Prostate gland (tissue), 2 donors: ENCODE measurements at regions not wholly inside any gene's neighbourhood (a gene's known extent, or its start where the extent isn't known, plus 50 kb on each side); places are given as distances from the start of the nearest gene placed in this dataset.

Source experiments
- DNase-seq: peaks from one replicate; pipeline ENCODE4 v3.0.0-alpha.2; 2019; ENCODE audit warnings: low spot score
- H3K27ac ChIP-seq, 2 donors: fragments of 200-600 bp; sonication (generic); 2 replicates each; pipeline ENCODE4 v1.5.1; 2017 to 2019
- H3K27me3 ChIP-seq: fragments of 200-600 bp; sonication (generic); replicated peaks from 2 replicates; pipeline ENCODE4 v1.5.1; 2019; ENCODE audit not compliant: insufficient read depth
- H3K36me3 ChIP-seq, 2 donors: fragments of 200-600 bp; sonication (generic); 1 replicate in 1 of 2; 2 replicates in 1 of 2; pipeline versions ENCODE4 v1.5.1 to v1.8.1; 2017 to 2019
- H3K4me1 ChIP-seq: fragments of 200-600 bp; sonication (generic); replicated peaks from 2 replicates; pipeline ENCODE4 v1.5.1; 2019
- H3K4me3 ChIP-seq, 2 donors: fragments of 200-600 bp; sonication (generic); 2 replicates each; pipeline ENCODE4 v1.5.1; 2017 to 2019
- H3K9me3 ChIP-seq: fragments of 200-600 bp; sonication (generic); 2 replicates; pipeline ENCODE4 v1.5.1; 2017
- POLR2A ChIP-seq: fragments of 450-650 bp; IDR thresholded peaks from one replicate; pipeline ENCODE4 v1.6.1; 2016; ENCODE audit warnings: antibody characterized with exemption, mild to moderate bottlenecking
- POLR2AphosphoS5 ChIP-seq: sonication (generic); formaldehyde crosslinking; IDR thresholded peaks from one replicate; pipeline ENCODE4 v1.6.1; 2017; ENCODE audit warnings: antibody characterized with exemption
- WGBS: methylation state at CpG from one replicate; pipeline ENCODE4 v1.1.5; 2018; 5-methylcytosine and 5-hydroxymethylcytosine counted together
- intact Hi-C: fragments of 100-400 bp; cut with DNase I; formaldehyde crosslinking; loops from one replicate; pipeline ENCODE4 v1.14.2; 2022
- TF ChIP-seq, protein P1 (sequence below), 4 experiments: fragments of 200-600 bp in 2 of 4; fragments of 450-650 bp in 2 of 4; sonication (generic) in 2 of 4; IDR thresholded peaks; 1 replicate in 3 of 4; 2 replicates in 1 of 4; pipeline ENCODE4 v1.5.1; 2016 to 2019; ENCODE audit warnings: antibody characterized with exemption in 4 of 4, mild to moderate bottlenecking in 2 of 4, moderate library complexity in 2 of 4

DNA sequence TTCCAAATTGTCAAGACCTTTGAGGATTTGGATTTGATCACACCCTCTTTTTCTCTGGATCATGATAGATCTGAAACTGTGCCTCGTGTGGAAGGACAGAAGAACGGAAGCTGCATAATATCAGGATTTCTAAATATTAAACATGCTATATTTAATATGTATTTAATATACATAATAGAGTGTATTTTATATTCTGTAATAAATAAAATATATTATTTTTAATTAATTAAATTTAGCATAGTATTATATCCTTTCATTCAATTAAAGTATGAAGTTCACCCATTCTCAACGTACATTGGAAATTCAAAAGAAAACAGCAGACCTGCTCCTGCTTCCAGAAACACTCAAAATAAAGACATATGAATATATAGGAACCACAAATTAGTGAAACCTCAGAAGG is 70.6 kb upstream of the GLIS3 start:
- TF ChIP-seq POLR2A (no peak), POLR2AphosphoS5 (no peak)
- TF ChIP-seq, protein P1, sequence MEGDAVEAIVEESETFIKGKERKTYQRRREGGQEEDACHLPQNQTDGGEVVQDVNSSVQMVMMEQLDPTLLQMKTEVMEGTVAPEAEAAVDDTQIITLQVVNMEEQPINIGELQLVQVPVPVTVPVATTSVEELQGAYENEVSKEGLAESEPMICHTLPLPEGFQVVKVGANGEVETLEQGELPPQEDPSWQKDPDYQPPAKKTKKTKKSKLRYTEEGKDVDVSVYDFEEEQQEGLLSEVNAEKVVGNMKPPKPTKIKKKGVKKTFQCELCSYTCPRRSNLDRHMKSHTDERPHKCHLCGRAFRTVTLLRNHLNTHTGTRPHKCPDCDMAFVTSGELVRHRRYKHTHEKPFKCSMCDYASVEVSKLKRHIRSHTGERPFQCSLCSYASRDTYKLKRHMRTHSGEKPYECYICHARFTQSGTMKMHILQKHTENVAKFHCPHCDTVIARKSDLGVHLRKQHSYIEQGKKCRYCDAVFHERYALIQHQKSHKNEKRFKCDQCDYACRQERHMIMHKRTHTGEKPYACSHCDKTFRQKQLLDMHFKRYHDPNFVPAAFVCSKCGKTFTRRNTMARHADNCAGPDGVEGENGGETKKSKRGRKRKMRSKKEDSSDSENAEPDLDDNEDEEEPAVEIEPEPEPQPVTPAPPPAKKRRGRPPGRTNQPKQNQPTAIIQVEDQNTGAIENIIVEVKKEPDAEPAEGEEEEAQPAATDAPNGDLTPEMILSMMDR (IDR thresholded peaks at IDR 0.05): no peak
- Histone ChIP-seq H3K36me3 (no peaks in the 10 kb centered on the region), H3K27ac (no peak overlapping the region), H3K9me3 (no peaks in the 10 kb centered on the region), H3K4me3 (no peak overlapping the region), H3K4me1 (no peaks in the 10 kb centered on the region), H3K27me3 (no peaks in the 10 kb centered on the region)
- DNase-seq: no peak
- intact Hi-C loops: loop anchor here (10.0 kb wide), 2 partner anchors 56 to 1516 kb away; no protein-coding TSS in a partner anchor
- WGBS: 93% methylated on average over 3 of the region's 3 CpGs

DNA sequence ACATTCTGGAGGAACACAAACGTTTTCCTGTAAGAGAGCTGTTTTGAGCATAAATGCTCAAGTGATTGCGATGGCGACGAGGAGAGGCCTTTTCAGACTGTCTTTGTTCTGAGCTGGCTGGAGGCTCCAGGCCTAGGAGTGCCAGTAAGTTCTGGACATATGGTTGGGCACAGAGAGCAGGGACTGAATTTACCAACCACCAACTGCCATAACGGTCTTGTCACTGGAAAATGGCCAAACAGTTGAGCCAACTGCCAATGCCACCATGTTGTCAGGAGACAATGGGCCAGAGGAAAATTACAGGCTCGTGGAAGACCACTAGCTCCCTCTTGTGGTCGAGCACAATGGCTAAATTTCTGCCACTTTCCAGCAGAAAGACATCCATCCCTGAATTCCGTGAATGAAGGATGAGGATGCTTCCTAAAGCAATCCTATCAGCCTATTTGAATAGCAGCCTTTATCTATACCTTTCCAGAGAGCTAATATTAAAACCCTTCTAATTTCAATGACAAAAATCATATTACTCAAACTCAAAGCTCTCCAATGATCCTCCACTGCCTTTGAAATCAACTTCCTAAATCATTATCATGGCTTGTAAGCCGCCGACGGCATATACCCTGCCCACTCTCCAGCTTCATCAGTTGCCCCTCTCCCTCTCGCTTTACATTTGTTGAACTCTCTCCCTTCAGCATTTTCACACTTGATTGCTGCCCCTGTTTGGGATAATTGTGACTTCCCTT is 66.9 kb upstream of the GLIS3 start:
- Histone ChIP-seq H3K4me3 (no peak overlapping the region), H3K27ac (no peak overlapping the region), H3K36me3 (no peaks in the 10 kb centered on the region), H3K4me1 (no peaks in the 10 kb centered on the region), H3K9me3 (no peaks in the 10 kb centered on the region), H3K27me3 (no peaks in the 10 kb centered on the region)
- intact Hi-C loops: loop anchor here (10.0 kb wide), 1 partner anchor 632 kb away; no protein-coding TSS in a partner anchor
- DNase-seq: no peak
- WGBS: 78% methylated on average over 12 of the region's 12 CpGs
- TF ChIP-seq POLR2A (no peak), POLR2AphosphoS5 (no peak)
- TF ChIP-seq, protein P1 (IDR thresholded peaks at IDR 0.05): peak in 3 of 4 experiments; percentile 54 to 59 (median 55)

DNA sequence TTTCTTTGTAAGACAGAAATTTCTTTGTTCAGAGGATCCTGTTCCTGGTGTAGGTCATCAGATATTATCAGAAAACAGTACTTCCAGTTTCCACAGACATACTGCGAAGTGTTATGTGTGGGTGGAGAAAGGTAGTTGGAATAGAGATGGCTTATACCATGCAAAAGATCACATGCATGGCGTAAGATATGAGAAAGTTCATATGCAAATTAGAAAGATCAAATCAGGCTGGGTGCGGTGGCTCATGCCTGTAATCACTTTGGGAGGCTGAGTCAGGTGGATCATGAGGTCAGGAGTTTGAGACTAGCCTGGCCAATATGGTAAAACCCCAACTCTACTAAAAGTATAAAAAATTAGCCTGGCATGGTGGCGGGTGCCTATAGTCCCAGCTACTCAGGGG is 65.2 kb upstream of the GLIS3 start:
- H3K27ac ChIP-seq: no peak overlapping the region
- DNase-seq: no peak
- WGBS: 81% methylated on average over 4 of the region's 4 CpGs
- TF ChIP-seq, protein P1 (IDR thresholded peaks at IDR 0.05): no peak
- TF ChIP-seq POLR2A (no peak), POLR2AphosphoS5 (no peak)
- no peaks in the 10 kb centered on the region for H3K4me1 ChIP-seq
- no peaks in the 10 kb centered on the region for H3K27me3 ChIP-seq
- H3K36me3 ChIP-seq: no peaks in the 10 kb centered on the region
- H3K4me3 ChIP-seq: no peak overlapping the region
- H3K9me3 ChIP-seq: no peaks in the 10 kb centered on the region
- intact Hi-C loops: loop anchor here (10.0 kb wide), 1 partner anchor 630 kb away; no protein-coding TSS in a partner anchor

DNA sequence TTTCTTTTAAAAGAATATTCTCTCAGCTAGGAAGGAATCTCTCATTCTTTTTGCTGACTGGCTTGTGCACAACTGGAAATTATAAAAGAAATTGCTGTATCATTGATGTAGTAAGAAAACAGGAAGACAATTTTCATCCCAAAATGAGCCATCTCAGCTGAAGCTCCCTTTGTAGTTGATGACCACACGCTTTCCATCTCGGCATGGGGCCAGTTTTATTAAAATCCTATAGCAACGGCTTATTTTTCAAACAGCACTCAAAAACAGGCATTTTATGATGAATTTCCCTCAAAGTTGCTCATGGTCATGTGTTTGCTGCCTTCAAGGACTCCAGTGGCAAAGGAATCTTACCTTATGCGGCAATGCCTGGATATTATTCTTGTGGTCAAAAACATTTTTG is 62.4 kb upstream of the GLIS3 start:
- DNase-seq: no peak
- Histone ChIP-seq H3K4me3 (no peak overlapping the region), H3K36me3 (no peaks in the 10 kb centered on the region), H3K9me3 (no peaks in the 10 kb centered on the region), H3K27ac (no peak overlapping the region), H3K27me3 (no peaks in the 10 kb centered on the region), H3K4me1 (no peaks in the 10 kb centered on the region)
- 81% methylated on average over 4 of the region's 4 CpGs for WGBS
- no peak for TF ChIP-seq POLR2A
- TF ChIP-seq, protein P1 (IDR thresholded peaks at IDR 0.05): no peak
- TF ChIP-seq POLR2AphosphoS5: no peak
- intact Hi-C loops: loop anchor here (10.0 kb wide), 1 partner anchor 627 kb away; no protein-coding TSS in a partner anchor

DNA sequence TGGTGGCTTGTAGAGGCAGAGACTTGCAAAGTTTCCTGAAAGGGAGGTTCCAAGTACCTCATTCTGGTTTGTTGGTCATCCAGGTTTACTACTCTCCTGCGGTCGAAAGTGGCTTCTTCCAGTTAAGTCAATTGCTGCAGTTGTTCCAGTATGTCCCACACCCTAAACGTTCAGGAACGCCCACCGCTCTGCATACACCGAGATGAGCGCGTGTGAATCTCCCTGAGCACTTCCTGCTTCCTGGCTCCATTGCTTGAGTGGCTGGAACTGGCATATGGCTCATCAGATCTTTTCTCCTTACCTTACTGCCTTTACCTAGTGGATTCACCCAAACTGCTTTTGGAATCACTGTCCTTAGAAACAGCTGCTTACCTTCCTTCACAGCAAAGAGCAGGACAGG is 59.1 kb upstream of the GLIS3 start:
- no peaks in the 10 kb centered on the region for H3K27me3 ChIP-seq
- intact Hi-C loops: no loop called here
- 91% methylated on average over 8 of the region's 8 CpGs for WGBS

More for the DNA sequence above, 59.1 kb upstream of the GLIS3 start:
- Histone ChIP-seq H3K36me3 (no peaks in the 10 kb centered on the region), H3K27ac (no peak overlapping the region), H3K4me1 (no peaks in the 10 kb centered on the region), H3K4me3 (no peak overlapping the region), H3K9me3 (no peaks in the 10 kb centered on the region)
- DNase-seq: no peak
- TF ChIP-seq POLR2A: no peak
- TF ChIP-seq, protein P1 (IDR thresholded peaks at IDR 0.05): no peak
- no peak for TF ChIP-seq POLR2AphosphoS5
